Ishikawa (cell line): ENCODE measurements at regions not wholly inside any gene's neighbourhood (a gene's known extent, or its start where the extent isn't known, plus 50 kb on each side); places are given as distances from the start of the nearest gene placed in this dataset.

ENCODE experiments used
- CEBPB ChIP-seq: IDR thresholded peaks from 2 replicates; pipeline ENCODE4 v1.6.1; 2012
- CREB1 ChIP-seq: IDR thresholded peaks from 2 replicates; pipeline ENCODE4 v1.6.1; 2012; ENCODE audit warnings: low read depth
- EGR1 ChIP-seq: IDR thresholded peaks from 2 replicates; pipeline ENCODE4 v1.6.1; 2012
- EP300 ChIP-seq: IDR thresholded peaks from 2 replicates; pipeline ENCODE4 v1.6.1; 2012; ENCODE audit warnings: borderline replicate concordance
- FOXM1 ChIP-seq: IDR thresholded peaks from 2 replicates; pipeline ENCODE4 v1.6.1; 2012; ENCODE audit warnings: low read depth, borderline replicate concordance
- RAD21 ChIP-seq: IDR thresholded peaks from 2 replicates; pipeline ENCODE4 v1.6.1; 2012; ENCODE audit warnings: low read depth
- TAF1 ChIP-seq: IDR thresholded peaks from 2 replicates; pipeline ENCODE4 v1.6.1; 2012; ENCODE audit warnings: low read depth, mild to moderate bottlenecking
- TCF12 ChIP-seq: IDR thresholded peaks from 2 replicates; pipeline ENCODE4 v1.6.1; 2012; ENCODE audit warnings: low read depth
- TF ChIP-seq, protein P1 (sequence below): IDR thresholded peaks from 2 replicates; pipeline ENCODE4 v1.6.1; 2012
- TF ChIP-seq, protein P2 (sequence below): IDR thresholded peaks from 2 replicates; pipeline ENCODE4 v1.6.1; 2012; ENCODE audit warnings: low read depth, mild to moderate bottlenecking

GRCh38 chr6:51396583-51396982 lies 577.9 kb downstream of the TFAP2B start:
- no peak for TF ChIP-seq EGR1
- no peak for TF ChIP-seq EP300
- no peak for TF ChIP-seq RAD21
- TF ChIP-seq, protein P1, sequence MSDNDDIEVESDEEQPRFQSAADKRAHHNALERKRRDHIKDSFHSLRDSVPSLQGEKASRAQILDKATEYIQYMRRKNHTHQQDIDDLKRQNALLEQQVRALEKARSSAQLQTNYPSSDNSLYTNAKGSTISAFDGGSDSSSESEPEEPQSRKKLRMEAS = no peak
- TF ChIP-seq FOXM1 = no peak
- TF ChIP-seq CREB1 = no peak
- no peak for TF ChIP-seq CEBPB
- TF ChIP-seq, protein P2, sequence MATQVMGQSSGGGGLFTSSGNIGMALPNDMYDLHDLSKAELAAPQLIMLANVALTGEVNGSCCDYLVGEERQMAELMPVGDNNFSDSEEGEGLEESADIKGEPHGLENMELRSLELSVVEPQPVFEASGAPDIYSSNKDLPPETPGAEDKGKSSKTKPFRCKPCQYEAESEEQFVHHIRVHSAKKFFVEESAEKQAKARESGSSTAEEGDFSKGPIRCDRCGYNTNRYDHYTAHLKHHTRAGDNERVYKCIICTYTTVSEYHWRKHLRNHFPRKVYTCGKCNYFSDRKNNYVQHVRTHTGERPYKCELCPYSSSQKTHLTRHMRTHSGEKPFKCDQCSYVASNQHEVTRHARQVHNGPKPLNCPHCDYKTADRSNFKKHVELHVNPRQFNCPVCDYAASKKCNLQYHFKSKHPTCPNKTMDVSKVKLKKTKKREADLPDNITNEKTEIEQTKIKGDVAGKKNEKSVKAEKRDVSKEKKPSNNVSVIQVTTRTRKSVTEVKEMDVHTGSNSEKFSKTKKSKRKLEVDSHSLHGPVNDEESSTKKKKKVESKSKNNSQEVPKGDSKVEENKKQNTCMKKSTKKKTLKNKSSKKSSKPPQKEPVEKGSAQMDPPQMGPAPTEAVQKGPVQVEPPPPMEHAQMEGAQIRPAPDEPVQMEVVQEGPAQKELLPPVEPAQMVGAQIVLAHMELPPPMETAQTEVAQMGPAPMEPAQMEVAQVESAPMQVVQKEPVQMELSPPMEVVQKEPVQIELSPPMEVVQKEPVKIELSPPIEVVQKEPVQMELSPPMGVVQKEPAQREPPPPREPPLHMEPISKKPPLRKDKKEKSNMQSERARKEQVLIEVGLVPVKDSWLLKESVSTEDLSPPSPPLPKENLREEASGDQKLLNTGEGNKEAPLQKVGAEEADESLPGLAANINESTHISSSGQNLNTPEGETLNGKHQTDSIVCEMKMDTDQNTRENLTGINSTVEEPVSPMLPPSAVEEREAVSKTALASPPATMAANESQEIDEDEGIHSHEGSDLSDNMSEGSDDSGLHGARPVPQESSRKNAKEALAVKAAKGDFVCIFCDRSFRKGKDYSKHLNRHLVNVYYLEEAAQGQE = no peak
- TF ChIP-seq TAF1 = no peak
- TF ChIP-seq TCF12 = no peak
